ENCODE measurements at regions not wholly inside any gene's neighbourhood (a gene's known extent, or its start where the extent isn't known, plus 50 kb on each side); places are given as distances from the start of the nearest gene placed in this dataset.

DNA sequence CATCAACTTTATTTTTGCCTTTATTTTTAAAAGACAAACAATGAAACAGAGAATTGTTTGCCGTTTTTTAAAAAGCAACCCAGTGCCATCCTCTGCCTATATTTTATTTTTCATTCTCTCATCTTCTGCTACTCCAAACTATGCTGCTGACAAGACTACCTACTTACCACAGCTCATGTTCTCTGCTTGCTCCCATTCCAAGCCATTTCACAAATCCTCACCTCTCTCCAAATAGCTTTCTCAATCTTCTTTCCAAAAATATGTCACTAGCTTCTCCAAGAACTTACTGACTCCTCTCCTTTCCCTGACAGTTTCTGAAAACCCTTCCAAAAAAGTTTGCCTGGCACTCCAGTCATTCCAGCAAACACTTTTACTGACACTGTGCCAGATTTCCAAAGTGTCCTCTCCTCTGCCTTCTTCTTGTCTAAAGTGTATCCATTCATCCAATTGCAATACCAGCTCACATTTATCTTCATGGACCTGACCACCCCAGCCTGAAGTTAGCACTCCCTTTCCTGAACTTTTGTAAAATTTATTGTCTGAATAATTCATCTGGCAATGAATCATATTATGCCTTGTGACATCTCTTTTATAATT lies 766.5 kb upstream of the B3GALT2 start:
- Histone ChIP-seq H3K4me2 (ENCODE audit: low read length) (no peak overlapping the region), H3K27me3 (ENCODE audit: insufficient read depth, low read length) (no peaks in the 10 kb centered on the region), H3K9me3 (ENCODE audit: control insufficient read depth in 1 of 2, insufficient read depth in 1 of 2, low read depth in 1 of 2, low read length in 2 of 2) (no peaks in the 10 kb centered on the region), H3K4me3 (replicated peaks in 1 of 2; ENCODE audit: low read depth in 1 of 2, low read length in 2 of 2) (no peak overlapping the region), H3K4me1 (ENCODE audit: control insufficient read depth in 1 of 2, insufficient read depth in 2 of 2, low read length in 2 of 2) (no peaks in the 10 kb centered on the region), H3K9ac (ENCODE audit: low read length) (no peak overlapping the region), H4K20me1 (ENCODE audit: insufficient read depth) (no peaks in the 10 kb centered on the region), H3K9me2 (ENCODE audit: insufficient read depth) (no peaks in the 10 kb centered on the region), H3K27ac (ENCODE audit: low read depth, low read length) (no peak overlapping the region), H3K79me2 (ENCODE audit: insufficient read depth, low read length) (no peaks in the 10 kb centered on the region), H3K36me3 (ENCODE audit: control insufficient read depth in 1 of 2, insufficient read depth in 2 of 2, low read length in 2 of 2) (no peaks in the 10 kb centered on the region), H2AFZ (ENCODE audit: low read depth, low read length, poor library complexity, severe bottlenecking) (no peak overlapping the region)
- ChIA-PET RAD21 (ENCODE audit: low non-redundant PET in 1 of 2, low total read pairs in 2 of 2, uncharacterized antibody in 2 of 2, unreplicated experiment in 2 of 2) (no interaction called here), POLR2A (no interaction called here), CTCF (no interaction called here)
- ATAC-seq (no peak), DNase-seq (ENCODE audit: low read depth, low spot score) (no peak)
- no TSS peak for BruUV-seq (replicated peaks)
- TF ChIP-seq SP1 (IDR thresholded peaks at IDR 0.05; ENCODE audit: low read depth): no peak
- TF ChIP-seq, protein P1, sequence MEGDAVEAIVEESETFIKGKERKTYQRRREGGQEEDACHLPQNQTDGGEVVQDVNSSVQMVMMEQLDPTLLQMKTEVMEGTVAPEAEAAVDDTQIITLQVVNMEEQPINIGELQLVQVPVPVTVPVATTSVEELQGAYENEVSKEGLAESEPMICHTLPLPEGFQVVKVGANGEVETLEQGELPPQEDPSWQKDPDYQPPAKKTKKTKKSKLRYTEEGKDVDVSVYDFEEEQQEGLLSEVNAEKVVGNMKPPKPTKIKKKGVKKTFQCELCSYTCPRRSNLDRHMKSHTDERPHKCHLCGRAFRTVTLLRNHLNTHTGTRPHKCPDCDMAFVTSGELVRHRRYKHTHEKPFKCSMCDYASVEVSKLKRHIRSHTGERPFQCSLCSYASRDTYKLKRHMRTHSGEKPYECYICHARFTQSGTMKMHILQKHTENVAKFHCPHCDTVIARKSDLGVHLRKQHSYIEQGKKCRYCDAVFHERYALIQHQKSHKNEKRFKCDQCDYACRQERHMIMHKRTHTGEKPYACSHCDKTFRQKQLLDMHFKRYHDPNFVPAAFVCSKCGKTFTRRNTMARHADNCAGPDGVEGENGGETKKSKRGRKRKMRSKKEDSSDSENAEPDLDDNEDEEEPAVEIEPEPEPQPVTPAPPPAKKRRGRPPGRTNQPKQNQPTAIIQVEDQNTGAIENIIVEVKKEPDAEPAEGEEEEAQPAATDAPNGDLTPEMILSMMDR (IDR thresholded peaks at IDR 0.05 in 2 of 3, conservative IDR thresholded peaks at IDR 0.05 in 1 of 3; ENCODE audit: borderline replicate concordance in 1 of 3, insufficient read depth in 1 of 3, low read depth in 2 of 3, low read length in 2 of 3): no peak
- TF ChIP-seq CEBPB (IDR thresholded peaks at IDR 0.05; ENCODE audit: low read depth): no peak
- TF ChIP-seq EZH2phosphoT487 (IDR thresholded peaks at IDR 0.05; ENCODE audit: borderline replicate concordance): no peak
- TF ChIP-seq, protein P2, sequence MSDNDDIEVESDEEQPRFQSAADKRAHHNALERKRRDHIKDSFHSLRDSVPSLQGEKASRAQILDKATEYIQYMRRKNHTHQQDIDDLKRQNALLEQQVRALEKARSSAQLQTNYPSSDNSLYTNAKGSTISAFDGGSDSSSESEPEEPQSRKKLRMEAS (IDR thresholded peaks at IDR 0.05): no peak
- TF ChIP-seq POLR2A (IDR thresholded peaks at IDR 0.05; ENCODE audit: borderline replicate concordance, extremely low read depth, insufficient read depth, insufficient read length): no peak
- no peak for TF ChIP-seq SRF (IDR thresholded peaks at IDR 0.05; ENCODE audit: low read depth)
- TF ChIP-seq ELF1 (IDR thresholded peaks at IDR 0.05; ENCODE audit: borderline replicate concordance, low read depth): no peak
- TF ChIP-seq CBX3 (IDR thresholded peaks at IDR 0.05; ENCODE audit: low read depth): no peak
- TF ChIP-seq EZH2 (IDR thresholded peaks at IDR 0.05): no peak
- no peak for TF ChIP-seq ZNF274 (IDR thresholded peaks at IDR 0.05; ENCODE audit: low read depth, low read length)
- intact Hi-C loops (cut with micrococcal nuclease): no loop called here

Measured in HCT116 (cell line).